ENCODE measurements at regions not wholly inside any gene's neighbourhood (a gene's known extent, or its start where the extent isn't known, plus 50 kb on each side); places are given as distances from the start of the nearest gene placed in this dataset.

DNA sequence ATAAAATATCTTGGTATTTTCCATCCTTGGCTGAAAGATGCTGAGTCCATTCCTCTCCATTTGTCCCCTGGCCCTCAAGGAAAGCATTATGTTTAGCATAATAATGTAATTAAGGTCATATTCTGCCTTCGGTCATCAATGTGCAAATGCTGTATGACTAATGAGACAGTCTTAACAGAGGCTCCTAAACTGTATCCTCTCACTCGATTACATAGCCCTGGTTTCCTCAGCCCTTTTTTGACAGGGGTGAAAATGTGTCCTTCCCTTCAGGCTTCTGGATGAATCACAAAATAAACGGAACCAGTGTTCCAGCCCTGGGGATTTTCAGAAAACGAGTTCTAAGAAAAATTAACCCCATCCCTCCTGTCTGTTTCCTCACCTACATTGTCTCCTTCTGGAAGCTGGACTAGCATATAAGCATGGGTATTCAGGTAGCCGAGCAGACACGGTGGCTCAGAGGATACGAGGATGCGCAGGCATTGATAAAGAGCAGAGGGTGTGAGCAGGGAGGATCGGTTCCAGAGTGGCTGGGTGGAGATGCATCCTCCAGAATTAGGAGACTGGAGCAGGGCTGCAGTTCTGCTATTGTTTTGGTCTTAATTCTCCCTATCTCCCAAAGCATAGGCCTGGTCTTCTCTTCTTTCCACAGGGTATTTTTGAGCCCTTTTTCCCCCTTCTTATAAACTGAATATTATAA, 742.9 kb downstream of the TLR4 start:
- Histone ChIP-seq H3K4me2 (no peak overlapping the region), H3K9ac (no peak overlapping the region), H3K27ac (no peak overlapping the region), H4K20me1 (ENCODE audit: low read depth) (no peaks in the 10 kb centered on the region), H3K36me3 (no peaks in the 10 kb centered on the region), H3K79me2 (ENCODE audit: low read depth) (no peaks in the 10 kb centered on the region), H3F3A (ENCODE audit: low read depth) (no peaks in the 10 kb centered on the region), H3K4me3 (no peak overlapping the region), H3K9me3 (ENCODE audit: low read depth) (no peaks in the 10 kb centered on the region), H2AFZ (replicated peaks) (no peak overlapping the region), H3K4me1 (no peaks in the 10 kb centered on the region), H3K27me3 (no peaks in the 10 kb centered on the region)
- Mint-ChIP-seq H3K27ac (no peak overlapping the region), H3K4me3 (no peak overlapping the region), H3K36me3 (no peaks in the 10 kb centered on the region), H3K4me1 (peaks cover 13% of the 10 kb centered on the region), H3K27me3 (ENCODE audit: insufficient read depth, low read depth) (peaks cover 4% of the 10 kb centered on the region), H3K9me3 (no peaks in the 10 kb centered on the region)
- no peak for DNase-seq (ENCODE audit: low spot score)
- TF ChIP-seq EZH2phosphoT487 (IDR thresholded peaks at IDR 0.05) (no peak), EZH2 (IDR thresholded peaks at IDR 0.05) (no peak)
- TF ChIP-seq, protein P1, sequence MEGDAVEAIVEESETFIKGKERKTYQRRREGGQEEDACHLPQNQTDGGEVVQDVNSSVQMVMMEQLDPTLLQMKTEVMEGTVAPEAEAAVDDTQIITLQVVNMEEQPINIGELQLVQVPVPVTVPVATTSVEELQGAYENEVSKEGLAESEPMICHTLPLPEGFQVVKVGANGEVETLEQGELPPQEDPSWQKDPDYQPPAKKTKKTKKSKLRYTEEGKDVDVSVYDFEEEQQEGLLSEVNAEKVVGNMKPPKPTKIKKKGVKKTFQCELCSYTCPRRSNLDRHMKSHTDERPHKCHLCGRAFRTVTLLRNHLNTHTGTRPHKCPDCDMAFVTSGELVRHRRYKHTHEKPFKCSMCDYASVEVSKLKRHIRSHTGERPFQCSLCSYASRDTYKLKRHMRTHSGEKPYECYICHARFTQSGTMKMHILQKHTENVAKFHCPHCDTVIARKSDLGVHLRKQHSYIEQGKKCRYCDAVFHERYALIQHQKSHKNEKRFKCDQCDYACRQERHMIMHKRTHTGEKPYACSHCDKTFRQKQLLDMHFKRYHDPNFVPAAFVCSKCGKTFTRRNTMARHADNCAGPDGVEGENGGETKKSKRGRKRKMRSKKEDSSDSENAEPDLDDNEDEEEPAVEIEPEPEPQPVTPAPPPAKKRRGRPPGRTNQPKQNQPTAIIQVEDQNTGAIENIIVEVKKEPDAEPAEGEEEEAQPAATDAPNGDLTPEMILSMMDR (IDR thresholded peaks at IDR 0.05) = no peak

DNA sequence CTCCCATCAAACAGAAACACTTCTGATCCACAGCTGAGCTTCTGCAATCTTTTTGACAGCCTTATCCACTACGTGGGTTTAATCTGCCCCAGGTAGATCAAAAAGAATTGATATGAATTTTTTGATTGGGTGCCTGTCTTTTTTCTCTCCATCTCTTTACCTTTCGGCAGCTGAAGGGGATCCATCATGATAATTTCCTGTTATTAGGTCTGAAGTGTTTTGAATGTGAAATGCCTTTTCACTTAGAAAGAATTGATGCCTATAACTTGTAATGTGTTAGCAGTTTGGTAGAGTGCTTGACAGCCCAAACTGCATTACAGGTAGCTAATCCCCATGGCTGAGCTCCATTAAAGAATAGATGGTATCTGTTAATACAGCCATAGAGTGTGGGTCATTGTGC, 745.4 kb downstream of the TLR4 start:
- Mint-ChIP-seq H3K27ac (no peak overlapping the region), H3K27me3 (ENCODE audit: insufficient read depth, low read depth) (peaks cover 4% of the 10 kb centered on the region), H3K4me1 (peaks cover 11% of the 10 kb centered on the region), H3K9me3 (no peaks in the 10 kb centered on the region), H3K4me3 (no peak overlapping the region), H3K36me3 (no peaks in the 10 kb centered on the region)
- Histone ChIP-seq H3K4me2 (no peak overlapping the region), H4K20me1 (ENCODE audit: low read depth) (no peaks in the 10 kb centered on the region), H3F3A (ENCODE audit: low read depth) (no peaks in the 10 kb centered on the region), H3K4me1 (no peaks in the 10 kb centered on the region), H3K9me3 (ENCODE audit: low read depth) (no peaks in the 10 kb centered on the region), H2AFZ (replicated peaks) (no peak overlapping the region), H3K79me2 (ENCODE audit: low read depth) (no peaks in the 10 kb centered on the region), H3K36me3 (no peaks in the 10 kb centered on the region), H3K4me3 (no peak overlapping the region), H3K27ac (no peak overlapping the region), H3K27me3 (no peaks in the 10 kb centered on the region), H3K9ac (no peak overlapping the region)
- no peak for DNase-seq (ENCODE audit: low spot score)
- TF ChIP-seq EZH2 (IDR thresholded peaks at IDR 0.05) = no peak
- TF ChIP-seq, protein P1 (IDR thresholded peaks at IDR 0.05) = no peak
- no peak for TF ChIP-seq EZH2phosphoT487 (IDR thresholded peaks at IDR 0.05)

DNA sequence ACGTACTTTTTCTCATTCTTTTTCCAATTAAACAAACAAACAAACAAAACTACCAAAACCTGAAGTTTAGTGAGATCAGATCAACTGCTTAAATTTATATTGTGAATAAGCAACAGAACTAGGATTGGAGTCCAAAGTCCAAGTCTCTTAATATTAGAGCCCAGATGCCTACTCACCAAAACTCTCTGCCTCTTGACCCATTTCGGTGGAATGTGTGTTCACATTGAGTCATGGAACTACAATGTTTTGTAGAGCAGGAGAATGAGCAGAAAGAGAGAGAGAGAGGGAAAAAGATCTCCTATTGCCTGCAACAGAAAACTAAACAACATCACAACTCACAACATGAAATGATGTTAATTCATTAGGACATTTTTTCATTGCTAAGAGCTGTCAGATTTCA, 751.1 kb downstream of the TLR4 start:
- Histone ChIP-seq H3F3A (ENCODE audit: low read depth) (no peaks in the 10 kb centered on the region), H2AFZ (replicated peaks) (no peak overlapping the region), H3K36me3 (no peaks in the 10 kb centered on the region), H3K4me3 (no peak overlapping the region), H3K9me3 (ENCODE audit: low read depth) (no peaks in the 10 kb centered on the region), H3K27me3 (no peaks in the 10 kb centered on the region), H3K4me2 (no peak overlapping the region), H3K9ac (no peak overlapping the region), H4K20me1 (ENCODE audit: low read depth) (no peaks in the 10 kb centered on the region), H3K27ac (no peak overlapping the region), H3K79me2 (ENCODE audit: low read depth) (no peaks in the 10 kb centered on the region), H3K4me1 (no peaks in the 10 kb centered on the region)
- Mint-ChIP-seq H3K4me1 (peaks cover 16% of the 10 kb centered on the region), H3K9me3 (no peaks in the 10 kb centered on the region), H3K27me3 (ENCODE audit: insufficient read depth, low read depth) (no peaks in the 10 kb centered on the region), H3K27ac (no peak overlapping the region), H3K36me3 (no peaks in the 10 kb centered on the region), H3K4me3 (no peak overlapping the region)
- TF ChIP-seq EZH2phosphoT487 (IDR thresholded peaks at IDR 0.05) (no peak), EZH2 (IDR thresholded peaks at IDR 0.05) (no peak)
- TF ChIP-seq, protein P1 (IDR thresholded peaks at IDR 0.05) = no peak
- DNase-seq (ENCODE audit: low spot score) = no peak
